ENCODE measurements at regions not wholly inside any gene's neighbourhood (a gene's known extent, or its start where the extent isn't known, plus 50 kb on each side); places are given as distances from the start of the nearest gene placed in this dataset.
"Not testable (repeated sequence)": the region's sequence is repeated elsewhere in the genome, so short reads cannot be mapped to it uniquely, and the experiment has no call there.

- DNase-seq: no peak
Measured at GRCh38 chr7:136309407-136309806, 332.2 kb upstream of the MTPN start.

GRCh38 chr7:136308230-136308629 is 331.1 kb upstream of the MTPN start:
- no peak for DNase-seq

- no peak for DNase-seq
Measured at GRCh38 chr7:136303162-136303561, 326.0 kb upstream of the MTPN start.

GRCh38 chr7:136302049-136302448 is 324.9 kb upstream of the MTPN start:
- DNase-seq: no peak

GRCh38 chr7:136294977-136295376 is 317.8 kb upstream of the MTPN start:
- no peak for DNase-seq

- no peak for DNase-seq
Measured at GRCh38 chr7:136293841-136294391, 316.8 kb upstream of the MTPN start.

GRCh38 chr7:136293272-136293671 is 316.1 kb upstream of the MTPN start:
- DNase-seq: no peak

GRCh38 chr7:136292365-136292764 is 315.2 kb upstream of the MTPN start:
- no peak for DNase-seq

GRCh38 chr7:136290351-136290750 is 313.2 kb upstream of the MTPN start:
- DNase-seq: no peak

- no peak for DNase-seq
Measured at GRCh38 chr7:136278057-136278456, 300.9 kb upstream of the MTPN start.

- DNase-seq: no peak
Measured at GRCh38 chr7:136275794-136276193, 298.6 kb upstream of the MTPN start.

GRCh38 chr7:136274636-136275345 is 297.6 kb upstream of the MTPN start:
- DNase-seq: no peak

GRCh38 chr7:136272934-136273333 is 295.8 kb upstream of the MTPN start:
- no peak for DNase-seq

GRCh38 chr7:136267822-136268221 is 290.7 kb upstream of the MTPN start:
- no peak for DNase-seq

- DNase-seq: no peak
Measured at GRCh38 chr7:136266457-136266856, 289.3 kb upstream of the MTPN start.

- not testable (repeated sequence) for DNase-seq
Measured at GRCh38 chr7:136264304-136264703, 287.1 kb upstream of the MTPN start.

- not testable (repeated sequence) for DNase-seq
Measured at GRCh38 chr7:136263112-136263860, 286.1 kb upstream of the MTPN start.

- not testable (repeated sequence) for DNase-seq
Measured at GRCh38 chr7:136260591-136260990, 283.4 kb upstream of the MTPN start.

GRCh38 chr7:136259074-136259473 is 281.9 kb upstream of the MTPN start:
- no peak for DNase-seq

- no peak for DNase-seq
Measured at GRCh38 chr7:136256491-136256890, 279.3 kb upstream of the MTPN start.

GRCh38 chr7:136254148-136254547 is 277.0 kb upstream of the MTPN start:
- DNase-seq: no peak

- no peak for DNase-seq
Measured at GRCh38 chr7:136251826-136252225, 274.7 kb upstream of the MTPN start.

GRCh38 chr7:136247211-136247610 is 270.1 kb upstream of the MTPN start:
- no peak for DNase-seq

GRCh38 chr7:136245327-136246004 is 268.3 kb upstream of the MTPN start:
- no peak for DNase-seq

All from hippocampal formation (tissue), 2 donors.